Colonic mucosa (tissue), 4 donors: ENCODE measurements at regions not wholly inside any gene's neighbourhood (a gene's known extent, or its start where the extent isn't known, plus 50 kb on each side); places are given as distances from the start of the nearest gene placed in this dataset.

ENCODE experiments used
- DNase-seq: peaks from one replicate; pipeline ENCODE4 v3.0.0-alpha.2; 2020
- H3K27ac ChIP-seq: fragments of 200-600 bp; one replicate; pipeline ENCODE4 v1.8.0; 2021
- H3K27me3 ChIP-seq: fragments of 200-600 bp; one replicate; pipeline ENCODE4 v1.8.0; 2021
- H3K36me3 ChIP-seq: fragments of 200-600 bp; one replicate; pipeline ENCODE4 v1.8.0; 2021
- H3K4me1 ChIP-seq: fragments of 200-600 bp; one replicate; pipeline ENCODE4 v1.8.0; 2021; ENCODE audit warnings: mild to moderate bottlenecking
- H3K4me3 ChIP-seq: fragments of 200-600 bp; one replicate; pipeline ENCODE4 v1.8.0; 2021
- H3K9ac ChIP-seq, 2 donors: one replicate each; pipeline ENCODE4 v1.7.0; 2013; ENCODE audit warnings: control low read depth in 2 of 2, low read depth in 2 of 2, low read length in 2 of 2
- H3K9me3 ChIP-seq: fragments of 200-600 bp; one replicate; pipeline ENCODE4 v1.8.0; 2021
- intact Hi-C: fragments of 100-400 bp; cut with DNase I; formaldehyde crosslinking; loops from one replicate; pipeline ENCODE4 v1.14.1; 2022
- TF ChIP-seq, protein P1 (sequence below): fragments of 200-600 bp; IDR thresholded peaks from one replicate; pipeline ENCODE4 v1.8.0; 2022; ENCODE audit warnings: antibody characterized with exemption, mild to moderate bottlenecking
- donor health status: healthy.
- donor health status: DM: no; HTN: no; CAD: no.
- donor health status: DM: no; HTN: no; CAD: no.

DNA sequence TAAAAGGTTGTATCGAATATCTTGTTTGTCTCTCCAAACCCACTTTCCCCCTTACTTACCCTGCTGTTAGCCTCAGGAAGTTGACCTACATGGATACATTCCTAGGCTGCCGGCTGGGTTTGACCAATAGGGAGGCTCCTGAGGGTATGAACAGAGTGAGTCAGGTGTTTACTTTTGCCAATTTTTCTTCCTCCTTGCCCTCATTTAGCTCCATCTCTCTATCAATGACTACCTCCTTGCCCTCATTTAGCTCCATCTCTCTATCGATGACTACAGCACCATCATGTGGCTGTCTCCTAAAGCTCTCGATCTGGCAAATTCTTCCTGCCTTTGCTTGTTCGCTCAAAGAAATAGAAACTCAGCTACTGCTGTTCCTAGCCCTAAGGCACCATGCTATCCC lies 571.9 kb upstream of the CRIM1 start:
- Histone ChIP-seq H3K4me1 (no peaks in the 10 kb centered on the region), H3K27me3 (no peaks in the 10 kb centered on the region), H3K4me3 (no peak overlapping the region), H3K27ac (no peak overlapping the region), H3K36me3 (no peaks in the 10 kb centered on the region), H3K9me3 (no peaks in the 10 kb centered on the region), H3K9ac (no peak overlapping the region)
- intact Hi-C loops, result no loop called here
- TF ChIP-seq, protein P1, sequence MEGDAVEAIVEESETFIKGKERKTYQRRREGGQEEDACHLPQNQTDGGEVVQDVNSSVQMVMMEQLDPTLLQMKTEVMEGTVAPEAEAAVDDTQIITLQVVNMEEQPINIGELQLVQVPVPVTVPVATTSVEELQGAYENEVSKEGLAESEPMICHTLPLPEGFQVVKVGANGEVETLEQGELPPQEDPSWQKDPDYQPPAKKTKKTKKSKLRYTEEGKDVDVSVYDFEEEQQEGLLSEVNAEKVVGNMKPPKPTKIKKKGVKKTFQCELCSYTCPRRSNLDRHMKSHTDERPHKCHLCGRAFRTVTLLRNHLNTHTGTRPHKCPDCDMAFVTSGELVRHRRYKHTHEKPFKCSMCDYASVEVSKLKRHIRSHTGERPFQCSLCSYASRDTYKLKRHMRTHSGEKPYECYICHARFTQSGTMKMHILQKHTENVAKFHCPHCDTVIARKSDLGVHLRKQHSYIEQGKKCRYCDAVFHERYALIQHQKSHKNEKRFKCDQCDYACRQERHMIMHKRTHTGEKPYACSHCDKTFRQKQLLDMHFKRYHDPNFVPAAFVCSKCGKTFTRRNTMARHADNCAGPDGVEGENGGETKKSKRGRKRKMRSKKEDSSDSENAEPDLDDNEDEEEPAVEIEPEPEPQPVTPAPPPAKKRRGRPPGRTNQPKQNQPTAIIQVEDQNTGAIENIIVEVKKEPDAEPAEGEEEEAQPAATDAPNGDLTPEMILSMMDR, result no peak
- DNase-seq, result no peak

DNA sequence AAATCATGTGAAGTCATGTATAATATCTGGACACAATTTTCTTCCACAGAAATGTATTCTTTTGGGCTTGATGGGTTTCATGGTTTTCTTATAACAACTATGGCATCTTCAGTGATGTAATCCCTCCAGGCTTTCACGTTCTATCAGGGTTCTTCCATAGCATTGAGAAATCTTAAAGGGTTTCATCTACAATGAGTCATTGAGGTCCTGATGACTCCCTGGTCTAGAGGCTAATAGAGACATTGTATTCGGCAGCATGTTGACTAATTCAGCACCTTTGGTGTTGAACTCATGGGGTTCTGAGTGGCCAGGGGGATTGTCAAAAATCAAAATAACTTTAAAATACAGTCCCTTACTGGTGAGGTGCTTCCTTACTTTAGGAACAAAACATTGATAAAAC lies 614.0 kb upstream of the CRIM1 start:
- H3K27me3 ChIP-seq, result no peaks in the 10 kb centered on the region
- no peak overlapping the region for H3K4me3 ChIP-seq
- TF ChIP-seq, protein P1, result no peak
- H3K9me3 ChIP-seq, result no peaks in the 10 kb centered on the region
- H3K4me1 ChIP-seq, result no peaks in the 10 kb centered on the region
- no peak for DNase-seq
- no peak overlapping the region for H3K9ac ChIP-seq
- intact Hi-C loops, result no loop called here
- H3K27ac ChIP-seq, result no peak overlapping the region
- H3K36me3 ChIP-seq, result no peaks in the 10 kb centered on the region

DNA sequence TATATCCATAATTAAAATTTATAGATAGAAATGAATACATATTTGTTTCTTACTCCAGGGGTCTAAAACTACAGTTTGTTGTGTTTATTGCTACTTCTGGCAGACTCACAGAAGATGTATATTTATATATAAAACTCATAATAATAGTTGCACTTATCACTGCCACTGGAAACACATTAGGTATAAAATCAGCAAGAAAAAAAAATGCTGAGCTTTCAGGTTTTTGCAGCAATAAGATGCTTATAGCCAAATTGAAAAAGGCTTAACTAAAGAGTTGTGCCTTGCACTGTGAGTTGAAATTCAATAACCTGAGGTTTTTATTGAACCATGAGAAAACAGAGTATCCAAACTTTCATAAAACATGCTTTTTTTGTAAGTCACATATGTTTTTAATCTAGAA lies 623.9 kb upstream of the CRIM1 start:
- H3K27ac ChIP-seq, result no peak overlapping the region
- no peak overlapping the region for H3K4me3 ChIP-seq
- no peak for DNase-seq
- no peaks in the 10 kb centered on the region for H3K27me3 ChIP-seq
- H3K36me3 ChIP-seq, result no peaks in the 10 kb centered on the region
- no peak overlapping the region for H3K9ac ChIP-seq
- no peaks in the 10 kb centered on the region for H3K4me1 ChIP-seq
- TF ChIP-seq, protein P1, result no peak
- no peaks in the 10 kb centered on the region for H3K9me3 ChIP-seq
- intact Hi-C loops, result no loop called here

DNA sequence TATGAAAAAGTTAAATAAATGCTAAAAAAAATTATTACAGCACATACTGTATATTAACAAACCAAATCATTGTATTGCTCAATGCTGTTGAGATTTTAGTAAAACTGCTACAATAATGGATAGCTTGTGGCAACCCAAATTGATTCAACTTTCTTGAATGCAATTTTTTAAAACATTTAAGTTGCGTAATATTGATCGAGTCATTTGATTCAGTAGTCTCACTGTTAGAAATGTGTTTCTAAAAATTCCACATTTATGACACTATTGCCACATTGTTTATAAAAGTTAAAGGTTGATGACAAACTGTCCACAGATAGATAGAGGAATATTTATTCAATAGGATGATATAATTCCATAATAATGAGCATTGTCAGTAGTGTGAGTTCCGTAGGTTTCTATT lies 640.7 kb upstream of the CRIM1 start:
- Histone ChIP-seq H3K4me3 (no peak overlapping the region), H3K27ac (no peak overlapping the region), H3K36me3 (no peaks in the 10 kb centered on the region), H3K9ac (no peak overlapping the region), H3K9me3 (no peaks in the 10 kb centered on the region), H3K4me1 (no peaks in the 10 kb centered on the region), H3K27me3 (no peaks in the 10 kb centered on the region)
- intact Hi-C loops, result no loop called here
- TF ChIP-seq, protein P1, result no peak
- DNase-seq, result no peak

DNA sequence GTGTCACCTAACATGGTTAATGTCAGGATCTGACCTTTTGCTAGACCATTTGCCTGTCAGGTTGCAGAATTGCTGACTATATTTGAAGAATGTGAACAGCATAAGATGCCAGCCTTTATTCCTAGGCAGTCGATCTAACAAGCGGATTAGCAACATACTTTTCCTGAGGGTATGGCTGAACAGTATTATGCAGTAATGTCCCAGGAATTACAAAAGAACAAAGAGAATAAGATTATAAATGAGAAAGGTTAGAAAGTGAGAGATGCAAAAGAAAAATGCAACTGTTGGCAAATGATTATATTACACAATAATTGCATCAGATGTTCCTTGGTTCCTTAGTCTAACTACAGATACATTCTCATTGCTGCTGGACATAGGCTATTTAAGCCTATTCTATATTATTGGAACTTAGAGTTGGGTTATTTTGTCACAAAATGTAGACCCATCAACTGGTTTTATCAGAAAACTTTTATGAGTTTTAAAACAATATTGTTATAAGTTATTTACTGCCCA lies 647.1 kb upstream of the CRIM1 start:
- no peaks in the 10 kb centered on the region for H3K4me1 ChIP-seq
- no peaks in the 10 kb centered on the region for H3K36me3 ChIP-seq
- no peak overlapping the region for H3K4me3 ChIP-seq
- DNase-seq, result no peak
- H3K9me3 ChIP-seq, result no peaks in the 10 kb centered on the region
- no peaks in the 10 kb centered on the region for H3K27me3 ChIP-seq
- intact Hi-C loops, result no loop called here
- no peak overlapping the region for H3K9ac ChIP-seq
- TF ChIP-seq, protein P1, result no peak
- H3K27ac ChIP-seq, result no peak overlapping the region

DNA sequence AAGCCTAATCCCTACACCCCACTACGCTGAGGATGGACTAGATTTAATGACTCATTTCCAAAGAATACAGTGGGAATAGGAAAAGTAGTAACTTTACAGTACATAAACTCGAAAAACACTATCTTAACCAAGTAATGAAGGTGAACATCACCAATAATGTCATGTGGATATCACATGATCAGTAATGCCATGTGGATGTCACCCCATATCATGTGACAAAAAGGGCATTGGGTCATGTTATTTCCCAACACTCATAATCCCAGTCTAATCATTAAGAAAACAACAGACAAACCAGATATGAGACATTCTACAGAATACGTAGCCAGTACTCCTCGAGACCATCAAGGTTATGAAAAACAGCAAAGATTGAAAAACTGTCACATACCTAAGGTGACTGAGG lies 667.3 kb upstream of the CRIM1 start:
- intact Hi-C loops, result no loop called here
- Histone ChIP-seq H3K36me3 (no peaks in the 10 kb centered on the region), H3K9me3 (no peaks in the 10 kb centered on the region), H3K4me1 (no peaks in the 10 kb centered on the region), H3K27ac (no peak overlapping the region), H3K4me3 (no peak overlapping the region), H3K9ac (no peak overlapping the region), H3K27me3 (no peaks in the 10 kb centered on the region)
- TF ChIP-seq, protein P1, result no peak
- no peak for DNase-seq
